DMS153 treated with DMSO at 0.1 percent for 48 hours (cell line): ENCODE measurements at regions not wholly inside any gene's neighbourhood (a gene's known extent, or its start where the extent isn't known, plus 50 kb on each side); places are given as distances from the start of the nearest gene placed in this dataset.

ENCODE experiments used
- DNase-seq: peaks from one replicate; lab custom pipeline; 2025; ENCODE audit not compliant: unreplicated experiment; lab: John Stamatoyannopoulos, UW

DNA sequence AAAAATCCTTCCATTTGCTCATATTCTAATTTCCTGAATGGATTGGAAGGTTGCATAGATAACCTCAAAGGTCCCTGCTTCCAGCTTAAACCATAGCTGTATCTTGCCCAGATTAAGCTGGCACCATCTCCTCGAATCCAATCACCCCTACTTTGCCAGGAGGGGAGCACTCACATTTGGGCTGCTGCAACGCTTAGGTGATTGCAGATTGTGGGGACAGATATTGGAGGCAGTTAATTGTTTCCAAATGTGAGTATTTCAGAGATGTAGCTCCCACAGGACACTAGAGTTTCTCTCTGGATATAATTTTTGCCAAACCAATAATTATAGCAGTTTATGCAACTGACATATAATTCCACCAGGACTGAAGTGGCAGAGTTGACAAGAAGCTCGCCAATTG lies 53.5 kb upstream of the ACSL1 start:
- no peak for DNase-seq

DNA sequence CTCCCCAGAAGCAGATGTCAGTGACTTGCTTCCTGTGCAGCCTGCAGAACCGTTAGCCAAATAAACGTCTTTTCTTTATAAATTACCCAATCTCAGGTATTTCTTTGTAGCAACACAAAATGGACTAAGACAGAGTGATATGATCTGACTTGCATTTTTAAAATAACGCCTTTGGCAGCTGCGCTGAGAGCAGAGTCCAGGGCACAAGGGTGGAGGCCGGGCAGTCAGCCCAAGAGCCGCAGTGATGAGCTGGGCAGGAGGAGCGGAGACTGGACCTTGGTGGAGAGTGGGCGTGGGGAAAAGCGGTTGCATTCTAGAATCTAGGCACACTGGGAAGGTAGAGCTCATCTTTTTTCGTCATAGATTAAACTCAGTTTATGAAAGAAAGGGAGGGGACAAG lies 56.5 kb upstream of the ACSL1 start:
- no peak for DNase-seq

DNA sequence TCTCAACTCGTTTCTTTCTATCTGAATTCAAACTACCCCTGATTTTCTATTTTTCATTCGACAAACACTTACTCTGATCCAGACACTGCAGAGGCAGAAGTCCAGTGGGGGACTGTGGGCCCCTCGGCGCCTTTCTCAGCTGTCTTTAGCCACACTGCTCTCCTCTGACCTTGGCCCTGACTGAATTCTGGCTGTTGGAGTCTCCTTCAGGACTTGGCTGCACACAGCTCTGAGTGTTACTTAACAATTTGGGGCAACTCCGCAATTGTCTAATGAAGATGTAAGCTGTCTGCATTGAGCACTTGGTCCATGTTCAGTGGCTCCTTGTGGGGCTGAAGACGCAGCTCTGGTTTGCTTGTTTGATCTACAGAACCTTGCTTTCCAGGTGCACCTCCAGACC lies 57.3 kb upstream of the ACSL1 start:
- no peak for DNase-seq

DNA sequence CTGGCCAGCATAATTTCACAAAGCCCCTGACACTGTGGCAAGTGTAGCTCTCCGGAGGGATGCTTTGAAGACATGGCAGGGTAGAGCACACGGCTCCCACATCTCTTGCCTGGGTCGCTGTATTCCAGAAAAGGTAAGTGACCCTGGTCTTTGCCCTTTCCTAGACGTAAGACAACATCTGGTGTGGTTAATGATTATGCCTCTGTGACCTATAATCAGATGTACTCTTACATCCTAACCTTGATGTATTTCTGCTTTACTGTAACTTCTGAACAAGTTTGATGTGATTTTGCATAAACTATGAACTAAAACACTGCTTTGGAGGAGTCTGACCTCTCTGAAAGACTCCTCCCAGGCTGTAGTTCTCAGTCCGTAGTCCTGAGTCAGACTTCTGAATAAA lies 59.1 kb upstream of the ACSL1 start:
- DNase-seq = no peak

DNA sequence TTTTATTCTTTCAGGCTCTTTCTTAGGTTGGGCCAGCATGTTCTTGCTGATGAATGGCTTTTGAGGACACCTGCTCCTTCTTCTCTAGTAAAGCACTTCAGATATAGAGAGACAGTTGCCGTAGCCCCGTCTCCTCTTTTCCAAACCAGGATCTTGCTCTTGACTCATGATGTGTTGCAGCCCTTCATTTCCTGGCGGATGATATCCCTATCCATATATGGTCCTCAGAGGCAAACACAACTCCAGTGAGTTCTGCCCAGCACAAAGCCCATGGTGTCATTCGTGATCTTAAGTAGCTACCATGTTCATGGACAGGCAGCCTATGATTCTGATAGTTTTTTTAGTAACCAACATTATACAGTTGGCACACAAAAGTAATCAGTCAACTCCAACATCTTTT lies 59.8 kb upstream of the ACSL1 start:
- DNase-seq = no peak

DNA sequence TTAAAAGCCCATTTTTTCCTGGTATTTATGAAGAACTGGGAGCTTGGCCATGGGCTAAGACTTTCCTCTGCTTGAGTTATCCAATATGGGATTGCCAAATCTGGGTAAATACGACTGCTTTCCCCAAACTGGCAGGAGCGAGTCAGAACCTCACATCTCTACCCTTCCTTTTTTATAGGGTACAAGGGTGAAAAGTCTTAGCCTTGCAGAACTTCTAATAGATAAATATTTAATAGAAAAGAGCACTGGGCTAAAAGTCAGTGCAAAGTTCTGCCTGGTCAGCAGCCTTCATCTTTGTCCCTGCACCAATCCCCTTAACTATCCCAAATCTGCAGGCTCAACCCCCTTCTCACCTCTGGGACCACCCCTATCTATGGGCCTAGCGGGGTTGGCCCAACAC lies 61.6 kb upstream of the ACSL1 start:
- DNase-seq = no peak

DNA sequence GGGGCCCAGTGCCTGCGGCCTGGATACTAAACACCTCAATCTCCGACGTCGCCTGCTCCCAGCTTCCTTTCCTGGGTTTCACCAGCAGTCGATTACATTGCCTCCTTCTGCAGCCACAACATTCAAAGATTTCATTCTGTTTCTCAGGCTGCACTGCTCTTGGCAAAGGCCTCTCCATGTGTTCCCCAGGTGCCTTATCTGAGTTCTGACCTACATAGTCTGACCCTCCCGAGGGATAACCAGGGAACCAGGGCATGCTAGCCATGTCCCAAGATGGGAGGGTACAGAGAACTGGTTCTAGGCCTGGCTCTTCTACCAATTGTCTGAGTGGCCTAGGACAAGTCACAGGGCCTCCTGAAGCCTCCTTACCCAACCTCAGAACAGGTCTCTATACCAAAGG lies 62.2 kb upstream of the ACSL1 start:
- no peak for DNase-seq

DNA sequence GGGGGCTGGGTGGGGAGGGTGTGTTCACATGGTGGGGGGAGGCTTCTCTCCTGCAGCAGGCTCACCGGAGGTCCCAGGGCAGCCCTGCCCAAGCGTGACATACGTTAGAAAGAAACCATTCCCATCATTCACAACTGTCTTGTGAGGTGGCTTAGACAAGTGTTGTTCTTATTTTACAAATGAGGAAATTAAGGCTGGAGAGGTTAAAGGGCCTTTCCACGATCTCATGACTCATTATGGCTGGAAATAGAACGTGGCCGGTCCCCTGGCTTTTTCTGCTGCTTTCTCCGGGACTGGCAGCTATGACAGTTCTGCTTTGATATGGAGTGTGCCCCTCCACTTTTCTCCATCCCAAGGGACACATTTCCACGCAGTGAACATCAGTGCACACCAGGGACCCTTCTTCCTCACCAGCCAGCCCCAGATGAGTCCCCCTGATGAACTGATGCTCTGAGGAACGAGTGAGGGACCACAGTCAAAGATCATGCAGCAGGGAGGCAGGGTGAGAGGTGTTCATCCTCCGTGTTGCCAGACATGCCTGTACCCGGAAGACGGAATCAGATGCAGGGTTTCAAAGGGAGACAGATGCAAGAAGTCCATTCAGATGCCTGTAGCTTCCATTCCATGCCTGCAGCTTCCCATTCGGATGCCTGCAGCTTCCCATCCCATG lies 64.0 kb upstream of the ACSL1 start:
- no peak for DNase-seq

DNA sequence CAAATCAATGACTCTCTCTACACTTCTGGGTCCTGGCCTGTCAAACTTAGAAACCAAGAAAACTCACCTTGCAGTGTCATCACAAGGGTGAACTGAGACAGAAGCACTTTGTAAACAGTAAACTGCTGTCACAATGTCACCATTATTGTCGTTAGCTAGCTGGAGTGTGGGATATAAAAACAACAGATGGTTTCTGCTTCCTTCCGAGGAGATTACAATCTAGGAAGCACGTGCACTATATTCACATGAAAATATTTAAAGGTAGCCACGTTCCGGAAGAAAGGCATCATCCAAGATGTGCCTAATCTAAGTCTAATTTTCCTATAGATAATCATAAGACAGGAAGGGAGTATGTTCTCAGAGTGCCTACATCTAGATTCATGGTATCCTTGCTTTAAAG lies 64.7 kb upstream of the ACSL1 start:
- no peak for DNase-seq

DNA sequence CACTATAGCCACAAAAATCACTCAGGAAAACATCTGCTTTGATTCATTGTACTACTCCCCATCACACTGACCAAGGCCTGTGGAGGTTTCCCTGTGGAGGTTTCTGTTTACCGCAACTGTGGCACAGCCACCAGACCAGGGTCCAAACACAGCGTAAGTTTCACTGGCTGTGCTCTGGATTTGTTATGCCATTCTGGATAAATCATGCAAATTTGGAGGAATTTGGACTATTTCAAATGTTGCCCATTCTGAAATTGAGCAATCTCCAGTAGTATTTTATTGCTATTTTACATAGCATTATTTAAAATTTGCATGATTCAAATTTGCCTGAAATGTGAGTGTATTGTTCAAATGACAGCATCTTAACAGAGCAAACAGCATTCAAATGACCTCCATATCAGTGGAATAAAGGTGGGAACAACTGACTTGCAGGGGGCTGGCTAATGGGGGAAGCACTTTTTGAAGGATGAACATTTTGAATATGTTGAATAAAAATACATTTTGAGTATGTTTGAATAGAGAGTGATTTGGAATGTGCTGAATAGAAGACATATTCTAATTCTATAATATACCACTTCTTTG lies 66.1 kb upstream of the ACSL1 start:
- no peak for DNase-seq

DNA sequence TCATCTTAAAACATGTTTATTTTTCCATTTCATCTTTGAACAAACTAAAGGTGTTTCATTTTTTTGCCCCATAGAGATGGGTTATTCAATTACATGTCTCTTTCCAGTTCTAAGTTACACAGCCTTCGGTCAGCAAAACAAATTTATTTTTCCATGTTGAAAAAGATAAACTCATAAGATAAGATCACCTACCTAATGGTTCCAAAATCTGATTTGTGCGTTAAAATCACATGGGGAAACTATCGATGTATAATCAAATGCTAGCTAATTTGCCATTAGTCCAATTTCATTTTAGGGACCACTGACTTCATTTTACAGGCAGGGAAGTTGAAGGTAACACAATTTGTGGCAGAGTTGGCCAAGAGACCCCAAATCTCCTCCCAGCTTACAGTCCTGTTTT lies 67.2 kb upstream of the ACSL1 start:
- DNase-seq = no peak

DNA sequence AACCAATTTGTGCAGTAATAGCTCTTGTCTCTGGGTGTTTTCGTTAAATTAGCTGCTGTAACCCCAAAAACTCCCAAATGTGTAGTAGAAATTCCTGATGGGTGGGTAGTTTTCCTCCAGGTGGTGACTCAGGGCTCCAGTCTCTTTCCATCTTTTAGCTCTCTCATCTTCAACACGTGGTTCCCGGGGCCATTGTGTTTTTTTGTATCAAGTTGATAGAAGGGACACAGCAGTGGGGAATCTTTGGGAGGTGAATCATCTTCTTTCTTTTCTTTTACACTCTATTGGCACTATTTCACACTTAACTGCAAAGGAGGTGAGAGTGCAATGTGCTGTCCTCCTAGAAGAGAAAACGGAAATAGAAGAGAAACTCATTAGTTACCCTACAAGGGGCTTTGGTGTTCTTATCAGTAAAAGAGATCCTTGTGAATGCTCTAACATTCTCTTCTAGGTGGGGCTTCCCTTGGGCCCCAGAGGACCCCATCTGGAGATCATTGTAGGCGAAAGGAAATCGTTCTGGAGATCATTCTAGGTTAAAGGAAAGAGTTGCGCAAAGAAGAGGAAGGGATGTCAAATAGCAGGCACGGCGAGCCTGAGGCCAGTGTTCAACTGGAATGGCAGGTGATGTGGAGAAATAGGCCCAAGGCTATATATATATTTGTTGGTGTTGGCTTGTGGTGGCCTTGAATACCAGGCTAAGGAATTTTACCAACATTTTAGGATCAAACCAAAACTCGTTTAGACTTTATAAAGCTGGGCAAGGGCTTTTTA lies 68.2 kb upstream of the ACSL1 start:
- DNase-seq = no peak

DNA sequence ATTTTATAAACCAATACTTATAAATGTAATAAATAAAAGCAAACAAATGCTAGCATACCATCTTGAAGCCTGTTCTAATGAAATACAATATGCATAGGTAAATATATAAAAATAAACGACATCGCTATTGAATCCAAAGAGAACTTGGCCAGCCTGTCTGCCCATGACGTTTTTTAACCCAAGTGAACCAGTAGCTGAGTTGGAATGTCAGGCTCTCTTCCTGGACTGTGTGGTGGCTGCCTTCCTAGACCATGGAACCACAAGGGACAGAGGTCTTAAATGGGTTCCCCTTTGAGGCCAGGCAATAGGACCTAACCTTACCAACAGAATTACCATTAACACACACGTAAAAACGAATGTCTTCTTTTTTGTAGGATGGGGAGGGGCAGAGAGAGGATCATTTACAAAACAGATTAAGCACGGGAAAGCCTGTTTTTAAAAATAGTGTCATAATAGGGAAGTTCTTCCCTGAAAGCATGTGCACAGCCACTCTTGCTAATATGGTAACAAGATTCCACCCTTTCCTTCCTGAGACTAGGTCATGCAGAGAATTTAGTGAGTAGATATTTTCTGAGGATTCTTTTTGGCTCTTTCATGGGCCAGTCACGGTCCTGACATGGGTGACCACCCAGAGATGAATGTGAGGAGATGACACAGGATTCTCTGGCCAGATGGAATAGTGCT lies 69.4 kb upstream of the ACSL1 start:
- no peak for DNase-seq

DNA sequence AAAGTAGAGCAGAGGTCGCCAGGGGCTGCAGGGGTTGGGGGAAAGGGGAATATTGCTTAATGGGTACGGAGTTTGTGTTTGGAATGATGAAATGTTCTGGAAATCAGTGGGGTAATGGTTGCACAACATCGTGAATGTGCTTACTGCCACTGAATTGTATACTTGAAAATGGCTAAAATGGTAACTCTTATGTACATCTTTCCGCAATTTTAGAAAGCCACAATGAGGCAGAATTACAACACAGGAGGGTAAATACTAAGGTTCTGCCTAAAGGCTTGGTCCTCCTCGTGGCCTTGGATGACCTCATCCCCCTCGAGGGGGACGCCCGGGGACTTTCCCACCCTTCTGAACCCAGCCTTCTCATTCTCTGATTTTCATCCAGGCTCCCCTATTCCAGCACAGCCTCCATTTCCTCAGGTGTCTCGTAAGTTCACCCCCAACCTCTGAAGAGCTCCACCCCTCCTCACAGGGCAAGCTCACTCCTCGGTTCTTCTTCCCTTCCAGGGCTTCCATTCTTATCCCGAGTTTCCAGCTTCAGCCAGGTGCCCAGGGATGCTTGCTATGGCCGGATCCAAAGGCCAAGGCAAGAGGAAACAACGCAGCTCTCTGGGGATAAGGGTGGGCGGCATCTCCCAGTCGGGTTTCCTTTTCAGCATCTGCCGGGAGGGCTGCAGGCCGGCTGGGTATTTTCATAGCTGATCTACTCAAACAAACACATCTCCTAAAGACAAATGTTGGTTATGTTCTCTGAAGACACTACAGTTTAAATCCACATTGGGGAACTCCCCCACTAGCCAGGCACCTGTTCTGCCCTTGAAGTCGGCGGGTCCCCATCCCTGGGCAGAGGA lies 71.3 kb upstream of the ACSL1 start:
- no peak for DNase-seq

DNA sequence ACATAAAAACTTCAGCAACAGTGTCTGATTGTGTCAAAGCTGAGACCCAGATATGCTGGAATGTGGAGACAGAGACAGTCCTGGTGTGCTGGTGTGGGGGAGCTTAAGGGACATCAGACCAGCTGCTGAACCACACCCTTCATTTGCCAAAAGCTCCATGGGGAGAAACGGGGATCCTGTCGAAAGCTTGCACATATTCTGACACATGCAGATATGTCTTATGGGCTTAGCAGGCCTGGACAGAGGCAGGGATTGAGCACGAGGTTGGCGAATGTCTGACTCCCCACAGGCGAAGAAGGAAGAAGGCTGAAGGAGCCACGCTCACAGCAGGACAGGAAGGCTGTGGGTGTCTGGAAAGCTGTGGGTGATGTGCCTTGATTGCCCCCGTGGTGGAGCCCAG lies 72.1 kb upstream of the ACSL1 start:
- no peak for DNase-seq

DNA sequence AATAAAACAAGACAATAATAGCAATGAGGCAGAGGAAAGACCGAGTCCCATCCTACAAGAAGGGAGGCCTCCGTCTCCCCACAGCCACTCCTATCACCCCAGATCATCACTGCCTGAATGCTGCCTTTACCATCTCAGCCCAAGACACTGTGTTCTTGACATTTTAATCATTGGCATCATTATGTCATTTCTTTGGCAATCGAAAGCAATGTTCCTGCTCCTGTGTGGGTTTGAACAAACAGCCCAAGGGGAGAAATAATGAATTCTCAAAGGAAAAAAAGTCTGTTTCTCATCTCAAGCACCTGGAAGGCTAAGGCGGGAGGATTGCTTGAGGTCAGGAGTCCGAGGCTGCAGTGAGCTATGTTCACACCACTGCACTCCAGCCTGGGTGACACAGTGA lies 73.0 kb upstream of the ACSL1 start:
- no peak for DNase-seq

DNA sequence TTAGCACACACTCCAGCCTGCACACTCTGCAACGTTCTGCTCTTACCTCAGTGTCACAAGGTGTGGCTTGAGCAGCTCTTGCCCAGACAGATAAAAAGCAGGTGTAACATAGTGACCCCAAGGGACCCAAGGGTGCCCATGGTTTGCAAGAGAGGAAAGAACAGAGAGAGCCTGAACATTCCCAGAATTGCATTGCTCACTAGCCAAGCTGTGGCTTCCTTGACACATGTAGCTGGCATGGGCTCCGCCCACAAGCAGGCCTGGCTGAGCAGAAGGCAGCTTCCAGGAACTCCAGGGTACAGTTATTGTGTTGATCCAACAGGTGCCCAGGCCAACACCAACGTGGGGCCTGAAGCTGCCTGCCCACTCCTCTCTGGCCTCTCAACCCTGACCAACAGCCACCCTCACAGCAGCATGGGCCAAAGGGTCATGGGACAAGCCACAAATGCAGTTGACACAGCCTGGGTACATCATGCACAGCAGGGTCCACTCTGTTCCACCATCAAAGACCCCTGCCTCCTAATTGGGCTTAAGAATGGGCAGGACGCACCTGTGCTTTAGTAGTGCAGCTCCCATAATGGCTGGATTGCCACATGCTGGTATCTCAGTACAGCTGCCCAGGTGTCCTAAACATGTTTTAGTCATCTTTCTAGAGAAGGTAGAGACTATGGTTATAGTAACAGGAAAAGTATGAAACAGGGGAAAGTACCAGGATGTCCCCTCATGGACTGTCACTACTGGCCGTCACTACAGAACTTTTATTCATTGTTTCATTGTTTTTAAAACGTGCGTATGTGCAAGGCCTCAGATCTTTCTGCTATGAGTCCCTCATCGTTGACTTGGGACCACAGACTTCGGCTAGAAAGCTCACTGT lies 73.7 kb upstream of the ACSL1 start:
- DNase-seq = no peak

DNA sequence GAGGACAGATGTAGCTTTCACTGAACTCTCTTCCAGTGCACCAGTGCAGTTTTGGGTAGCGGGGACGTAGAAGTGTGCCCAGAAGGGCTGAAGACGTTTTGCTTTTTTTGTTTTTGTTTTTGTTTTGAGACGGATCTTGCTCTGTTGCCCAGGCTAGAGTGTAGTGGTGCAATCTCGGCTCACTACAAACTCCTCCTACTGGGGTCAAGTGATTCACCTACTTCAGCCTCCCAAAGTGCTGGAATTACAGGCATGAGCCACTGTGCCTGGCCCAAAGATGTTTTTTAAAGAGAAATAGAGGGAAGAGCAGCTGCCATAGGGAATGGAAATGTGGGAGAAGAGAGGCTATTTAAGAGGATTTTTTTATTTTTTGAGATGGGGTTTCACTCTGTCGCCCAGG lies 74.4 kb upstream of the ACSL1 start:
- no peak for DNase-seq

DNA sequence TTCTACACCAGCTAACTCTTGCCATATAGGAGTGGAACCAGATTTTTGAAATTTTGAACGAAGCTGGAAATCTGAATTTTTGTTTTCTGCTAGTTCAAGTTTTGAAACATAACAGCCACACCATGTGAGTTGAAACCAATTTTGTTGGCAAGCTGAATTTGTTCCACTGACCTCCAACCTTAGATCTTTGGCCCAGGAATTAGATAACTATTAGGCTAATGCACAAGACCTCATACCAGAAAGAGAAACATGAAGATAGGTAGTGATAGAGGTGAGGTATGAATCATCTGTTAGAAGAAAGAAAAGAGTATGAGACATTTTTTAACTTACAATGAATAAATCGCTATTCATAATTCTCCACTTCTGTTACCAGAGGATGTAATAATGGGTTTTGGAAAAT lies 76.8 kb upstream of the ACSL1 start:
- no peak for DNase-seq

DNA sequence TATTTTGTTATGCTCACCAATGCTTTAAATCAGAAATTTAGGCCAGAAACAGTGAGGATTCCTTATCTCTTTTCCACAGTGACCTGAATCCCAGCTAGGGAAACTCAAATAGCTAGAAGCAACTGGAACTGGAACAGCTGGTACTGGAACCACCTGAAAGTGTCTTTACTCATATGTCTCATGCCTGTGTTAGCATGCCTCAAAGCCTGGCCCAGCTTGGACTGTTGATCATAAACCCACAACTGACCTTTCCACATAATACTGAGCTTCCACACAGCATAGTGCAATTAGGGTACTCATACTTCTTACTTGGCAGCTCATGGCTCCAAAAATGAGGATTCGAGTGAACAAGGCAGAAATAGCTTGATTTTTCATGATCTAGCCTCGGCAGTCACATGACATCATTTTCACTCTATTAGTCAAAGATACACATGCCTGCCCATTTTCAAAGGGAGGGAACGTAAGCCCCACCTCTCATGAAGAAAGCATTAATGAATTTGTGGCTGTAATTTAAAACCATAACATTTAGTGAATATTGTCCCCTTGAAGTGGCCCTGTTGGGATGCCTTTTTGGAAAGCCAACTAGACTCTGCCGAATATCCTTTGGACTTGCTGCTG lies 80.8 kb upstream of the ACSL1 start:
- DNase-seq = no peak
